MM.1S (cell line): ENCODE measurements at regions not wholly inside any gene's neighbourhood (a gene's known extent, or its start where the extent isn't known, plus 50 kb on each side); places are given as distances from the start of the nearest gene placed in this dataset.

Source experiments
- CTCF ChIP-seq: fragments of 300-600 bp; sonication (generic); IDR thresholded peaks from 2 replicates; pipeline ENCODE4 v1.5.1; 2016; ENCODE audit warnings: antibody characterized with exemption, low read length, mixed read lengths
- EZH2 ChIP-seq: fragments of 300-600 bp; sonication (generic); optimal IDR thresholded peaks from 2 replicates; pipeline ENCODE3; 2017; ENCODE audit warnings: low read depth, mild to moderate bottlenecking, antibody characterized with exemption, low read length, mixed read lengths
- EZH2phosphoT487 ChIP-seq: fragments of 300-600 bp; sonication (generic); IDR thresholded peaks from 2 replicates; pipeline ENCODE4 v1.6.1; 2018; ENCODE audit warnings: antibody characterized with exemption, low read length

- no peak for TF ChIP-seq CTCF
- no peak for TF ChIP-seq EZH2
- no peak for TF ChIP-seq EZH2phosphoT487
Measured at GRCh38 chr18:73244401-73244800, 376.6 kb upstream of the NETO1 start.
